ENCODE measurements at regions not wholly inside any gene's neighbourhood (a gene's known extent, or its start where the extent isn't known, plus 50 kb on each side); places are given as distances from the start of the nearest gene placed in this dataset.

GRCh38 chr9:104247899-104248460, 153.9 kb downstream of the SMC2 start:
- Histone ChIP-seq H3K9me2 (ENCODE audit: low read depth, low read length) (no peaks in the 10 kb centered on the region), H3K36me3 (ENCODE audit: insufficient read depth, low read length) (no peaks in the 10 kb centered on the region), H3K9ac (ENCODE audit: low read length) (no peak overlapping the region), H2AFZ (ENCODE audit: low read length) (no peak overlapping the region), H3K4me3 (ENCODE audit: low read depth, low read length, poor library complexity, severe bottlenecking) (no peak overlapping the region), H3K27me3 (ENCODE audit: insufficient read depth, low read length) (no peaks in the 10 kb centered on the region), H3F3A (ENCODE audit: insufficient read depth, low read length) (no peaks in the 10 kb centered on the region), H3K27ac (ENCODE audit: low read depth, low read length, poor library complexity, severe bottlenecking) (no peak overlapping the region), H3K79me2 (ENCODE audit: insufficient read depth, low read length) (no peaks in the 10 kb centered on the region), H4K20me1 (ENCODE audit: insufficient read depth, low read length) (no peaks in the 10 kb centered on the region), H3K9me3 (ENCODE audit: low read length) (no peaks in the 10 kb centered on the region), H3K4me1 (ENCODE audit: insufficient read depth, low read length, severe bottlenecking) (no peaks in the 10 kb centered on the region), H3K4me2 (ENCODE audit: low read length) (no peak overlapping the region)
- no peak for TF ChIP-seq CTCF (IDR thresholded peaks at IDR 0.05; ENCODE audit: low read length)
- TF ChIP-seq EZH2 (IDR thresholded peaks at IDR 0.05; ENCODE audit: borderline replicate concordance, low read length), result no peak

- no peaks in the 10 kb centered on the region for H3K9me2 ChIP-seq (ENCODE audit: low read depth, low read length)
- H3K79me2 ChIP-seq (ENCODE audit: insufficient read depth, low read length), result no peaks in the 10 kb centered on the region
- no peaks in the 10 kb centered on the region for H3K9me3 ChIP-seq (ENCODE audit: low read length)
- H3F3A ChIP-seq (ENCODE audit: insufficient read depth, low read length), result no peaks in the 10 kb centered on the region
- no peak overlapping the region for H3K4me3 ChIP-seq (ENCODE audit: low read depth, low read length, poor library complexity, severe bottlenecking)
- no peaks in the 10 kb centered on the region for H3K27me3 ChIP-seq (ENCODE audit: insufficient read depth, low read length)
- H2AFZ ChIP-seq (ENCODE audit: low read length), result no peak overlapping the region
- no peak for TF ChIP-seq CTCF (IDR thresholded peaks at IDR 0.05; ENCODE audit: low read length)
- no peak for TF ChIP-seq EZH2 (IDR thresholded peaks at IDR 0.05; ENCODE audit: borderline replicate concordance, low read length)
- no peaks in the 10 kb centered on the region for H4K20me1 ChIP-seq (ENCODE audit: insufficient read depth, low read length)
- H3K4me2 ChIP-seq (ENCODE audit: low read length), result no peak overlapping the region
- no peak overlapping the region for H3K27ac ChIP-seq (ENCODE audit: low read depth, low read length, poor library complexity, severe bottlenecking)
- H3K9ac ChIP-seq (ENCODE audit: low read length), result no peak overlapping the region
- no peaks in the 10 kb centered on the region for H3K36me3 ChIP-seq (ENCODE audit: insufficient read depth, low read length)
- no peaks in the 10 kb centered on the region for H3K4me1 ChIP-seq (ENCODE audit: insufficient read depth, low read length, severe bottlenecking)
Measured at GRCh38 chr9:104256031-104256695, 162.1 kb downstream of the SMC2 start.

- no peaks in the 10 kb centered on the region for H3K36me3 ChIP-seq (ENCODE audit: insufficient read depth, low read length)
- no peak for TF ChIP-seq CTCF (IDR thresholded peaks at IDR 0.05; ENCODE audit: low read length)
- TF ChIP-seq EZH2 (IDR thresholded peaks at IDR 0.05; ENCODE audit: borderline replicate concordance, low read length), result no peak
- no peaks in the 10 kb centered on the region for H4K20me1 ChIP-seq (ENCODE audit: insufficient read depth, low read length)
- H3K9me3 ChIP-seq (ENCODE audit: low read length), result no peaks in the 10 kb centered on the region
- no peaks in the 10 kb centered on the region for H3K4me1 ChIP-seq (ENCODE audit: insufficient read depth, low read length, severe bottlenecking)
- H3K9ac ChIP-seq (ENCODE audit: low read length), result no peak overlapping the region
- no peaks in the 10 kb centered on the region for H3K27me3 ChIP-seq (ENCODE audit: insufficient read depth, low read length)
- H3K9me2 ChIP-seq (ENCODE audit: low read depth, low read length), result no peaks in the 10 kb centered on the region
- H2AFZ ChIP-seq (ENCODE audit: low read length), result no peak overlapping the region
- H3F3A ChIP-seq (ENCODE audit: insufficient read depth, low read length), result no peaks in the 10 kb centered on the region
- no peak overlapping the region for H3K4me3 ChIP-seq (ENCODE audit: low read depth, low read length, poor library complexity, severe bottlenecking)
- H3K27ac ChIP-seq (ENCODE audit: low read depth, low read length, poor library complexity, severe bottlenecking), result no peak overlapping the region
- no peak overlapping the region for H3K4me2 ChIP-seq (ENCODE audit: low read length)
- no peaks in the 10 kb centered on the region for H3K79me2 ChIP-seq (ENCODE audit: insufficient read depth, low read length)
Measured at GRCh38 chr9:104256696-104257062, 162.6 kb downstream of the SMC2 start.
